HCT116 (cell line): ENCODE measurements at regions not wholly inside any gene's neighbourhood (a gene's known extent, or its start where the extent isn't known, plus 50 kb on each side); places are given as distances from the start of the nearest gene placed in this dataset.
"Not testable (repeated sequence)": the region's sequence is repeated elsewhere in the genome, so short reads cannot be mapped to it uniquely, and the experiment has no call there.

ENCODE experiments used
- ELF1 ChIP-seq: IDR thresholded peaks from 2 replicates; pipeline ENCODE4 v1.6.1; 2012; ENCODE audit warnings: low read depth, borderline replicate concordance
- EZH2 ChIP-seq: fragments of 200-600 bp; sonication (generic); IDR thresholded peaks from 2 replicates; pipeline ENCODE4 v1.6.1; 2017; ENCODE audit warnings: antibody characterized with exemption, mixed run types
- FOSL1 ChIP-seq: IDR thresholded peaks from 2 replicates; pipeline ENCODE4 v1.6.1; 2012; ENCODE audit warnings: low read depth
- JUND ChIP-seq: IDR thresholded peaks from 2 replicates; pipeline ENCODE4 v1.6.1; 2012
- POLR2A ChIP-seq: IDR thresholded peaks from 2 replicates; pipeline ENCODE4 v1.7.0; 2011; ENCODE audit warnings: borderline replicate concordance; ENCODE audit not compliant: insufficient read depth, insufficient read length; ENCODE audit errors: extremely low read depth
- POLR2AphosphoS5 ChIP-seq: IDR thresholded peaks from 2 replicates; pipeline ENCODE4 v1.6.1; 2011; ENCODE audit warnings: mild to moderate bottlenecking, low read depth, low read length, moderate library complexity
- RAD21 ChIP-seq: IDR thresholded peaks from 2 replicates; pipeline ENCODE4 v1.6.1; 2012; ENCODE audit warnings: low read depth, mild to moderate bottlenecking
- SIN3A ChIP-seq: IDR thresholded peaks from 2 replicates; pipeline ENCODE4 v1.6.1; 2012; ENCODE audit warnings: low read depth
- TCF7L2 ChIP-seq: IDR thresholded peaks from 2 replicates; pipeline ENCODE4 v1.7.0; 2011; ENCODE audit warnings: borderline replicate concordance, inconsistent platforms; ENCODE audit not compliant: insufficient read depth, insufficient read length; ENCODE audit errors: extremely low read depth
- ZFX ChIP-seq: fragments of 450-650 bp; IDR thresholded peaks from 2 replicates; pipeline ENCODE4 v1.6.1; 2017
- ZNF274 ChIP-seq: fragments of 200-500 bp; sonication (Bioruptor generic); IDR thresholded peaks from 2 replicates; pipeline ENCODE4 v1.6.1; 2014; ENCODE audit warnings: mild to moderate bottlenecking, low read depth, low read length, inconsistent platforms
- TF ChIP-seq, protein P1 (sequence below), 3 experiments: fragments of 200-600 bp in 1 of 3; sonication (generic) in 1 of 3; IDR thresholded peaks in 2 of 3; conservative IDR thresholded peaks in 1 of 3; 2 replicates each; pipeline ENCODE4 v1.5.1; 2012 to 2017; ENCODE audit warnings: low read depth in 2 of 3, low read length in 2 of 3, antibody characterized with exemption in 1 of 3, borderline replicate concordance in 1 of 3, control low read depth in 1 of 3, mild to moderate bottlenecking in 1 of 3, mixed read lengths in 1 of 3, mixed run types in 1 of 3, moderate library complexity in 1 of 3; ENCODE audit not compliant: insufficient read depth in 1 of 3
- TF ChIP-seq, protein P2 (sequence below): IDR thresholded peaks from 2 replicates; pipeline ENCODE4 v1.6.1; 2012; ENCODE audit warnings: low read depth

DNA sequence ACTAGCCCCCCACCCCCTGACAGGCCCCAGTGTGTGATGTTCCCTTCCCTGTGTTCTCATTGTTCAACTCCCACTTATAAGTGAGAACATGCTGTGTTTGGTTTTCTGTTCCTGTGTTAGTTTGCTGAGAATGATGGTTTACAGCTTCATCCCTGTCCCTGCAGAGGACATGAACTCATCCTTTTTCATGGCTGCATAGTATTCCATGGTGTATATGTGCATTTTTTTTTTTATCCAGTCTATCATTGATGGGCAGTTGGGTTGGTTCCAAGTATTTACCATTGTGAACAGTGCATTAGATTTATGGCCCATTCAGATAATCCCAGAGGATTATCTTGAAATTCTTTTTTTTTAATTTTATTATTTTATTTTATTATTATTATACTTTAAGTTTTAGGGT, 872.5 kb upstream of the ARRDC3 start:
- TF ChIP-seq POLR2A, POLR2AphosphoS5, ZNF274, FOSL1, SIN3A, JUND, EZH2, ZFX, ELF1, TCF7L2, RAD21: not testable (repeated sequence)
- TF ChIP-seq, protein P1, sequence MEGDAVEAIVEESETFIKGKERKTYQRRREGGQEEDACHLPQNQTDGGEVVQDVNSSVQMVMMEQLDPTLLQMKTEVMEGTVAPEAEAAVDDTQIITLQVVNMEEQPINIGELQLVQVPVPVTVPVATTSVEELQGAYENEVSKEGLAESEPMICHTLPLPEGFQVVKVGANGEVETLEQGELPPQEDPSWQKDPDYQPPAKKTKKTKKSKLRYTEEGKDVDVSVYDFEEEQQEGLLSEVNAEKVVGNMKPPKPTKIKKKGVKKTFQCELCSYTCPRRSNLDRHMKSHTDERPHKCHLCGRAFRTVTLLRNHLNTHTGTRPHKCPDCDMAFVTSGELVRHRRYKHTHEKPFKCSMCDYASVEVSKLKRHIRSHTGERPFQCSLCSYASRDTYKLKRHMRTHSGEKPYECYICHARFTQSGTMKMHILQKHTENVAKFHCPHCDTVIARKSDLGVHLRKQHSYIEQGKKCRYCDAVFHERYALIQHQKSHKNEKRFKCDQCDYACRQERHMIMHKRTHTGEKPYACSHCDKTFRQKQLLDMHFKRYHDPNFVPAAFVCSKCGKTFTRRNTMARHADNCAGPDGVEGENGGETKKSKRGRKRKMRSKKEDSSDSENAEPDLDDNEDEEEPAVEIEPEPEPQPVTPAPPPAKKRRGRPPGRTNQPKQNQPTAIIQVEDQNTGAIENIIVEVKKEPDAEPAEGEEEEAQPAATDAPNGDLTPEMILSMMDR (IDR thresholded peaks at IDR 0.05 in 2 of 3, conservative IDR thresholded peaks at IDR 0.05 in 1 of 3; ENCODE audit: borderline replicate concordance in 1 of 3, insufficient read depth in 1 of 3, low read depth in 2 of 3, low read length in 2 of 3) = not testable (repeated sequence)
- TF ChIP-seq, protein P2, sequence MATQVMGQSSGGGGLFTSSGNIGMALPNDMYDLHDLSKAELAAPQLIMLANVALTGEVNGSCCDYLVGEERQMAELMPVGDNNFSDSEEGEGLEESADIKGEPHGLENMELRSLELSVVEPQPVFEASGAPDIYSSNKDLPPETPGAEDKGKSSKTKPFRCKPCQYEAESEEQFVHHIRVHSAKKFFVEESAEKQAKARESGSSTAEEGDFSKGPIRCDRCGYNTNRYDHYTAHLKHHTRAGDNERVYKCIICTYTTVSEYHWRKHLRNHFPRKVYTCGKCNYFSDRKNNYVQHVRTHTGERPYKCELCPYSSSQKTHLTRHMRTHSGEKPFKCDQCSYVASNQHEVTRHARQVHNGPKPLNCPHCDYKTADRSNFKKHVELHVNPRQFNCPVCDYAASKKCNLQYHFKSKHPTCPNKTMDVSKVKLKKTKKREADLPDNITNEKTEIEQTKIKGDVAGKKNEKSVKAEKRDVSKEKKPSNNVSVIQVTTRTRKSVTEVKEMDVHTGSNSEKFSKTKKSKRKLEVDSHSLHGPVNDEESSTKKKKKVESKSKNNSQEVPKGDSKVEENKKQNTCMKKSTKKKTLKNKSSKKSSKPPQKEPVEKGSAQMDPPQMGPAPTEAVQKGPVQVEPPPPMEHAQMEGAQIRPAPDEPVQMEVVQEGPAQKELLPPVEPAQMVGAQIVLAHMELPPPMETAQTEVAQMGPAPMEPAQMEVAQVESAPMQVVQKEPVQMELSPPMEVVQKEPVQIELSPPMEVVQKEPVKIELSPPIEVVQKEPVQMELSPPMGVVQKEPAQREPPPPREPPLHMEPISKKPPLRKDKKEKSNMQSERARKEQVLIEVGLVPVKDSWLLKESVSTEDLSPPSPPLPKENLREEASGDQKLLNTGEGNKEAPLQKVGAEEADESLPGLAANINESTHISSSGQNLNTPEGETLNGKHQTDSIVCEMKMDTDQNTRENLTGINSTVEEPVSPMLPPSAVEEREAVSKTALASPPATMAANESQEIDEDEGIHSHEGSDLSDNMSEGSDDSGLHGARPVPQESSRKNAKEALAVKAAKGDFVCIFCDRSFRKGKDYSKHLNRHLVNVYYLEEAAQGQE = not testable (repeated sequence)
